ENCODE measurements at regions not wholly inside any gene's neighbourhood (a gene's known extent, or its start where the extent isn't known, plus 50 kb on each side); places are given as distances from the start of the nearest gene placed in this dataset.

DNA sequence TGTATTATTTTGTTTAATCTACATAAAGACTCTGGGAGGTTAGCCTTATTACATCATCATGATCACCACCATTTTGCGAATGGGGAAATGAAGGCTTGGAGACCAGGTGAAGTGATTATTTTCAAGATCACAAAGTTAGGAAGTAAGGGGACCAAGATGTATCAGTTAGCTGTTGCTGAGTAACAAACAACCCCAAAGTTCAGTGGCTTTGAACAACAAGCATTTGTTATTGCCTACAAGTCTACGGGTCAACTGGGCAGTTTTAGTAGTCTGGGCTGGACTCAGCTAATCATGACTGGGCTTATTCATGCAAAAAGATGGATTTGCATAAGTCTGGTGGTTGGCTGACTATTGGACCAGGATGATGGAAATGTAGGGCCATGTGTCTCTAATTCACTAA lies 389.2 kb downstream of the MIAT start:
- TF ChIP-seq POLR2A (IDR thresholded peaks at IDR 0.05): no peak
- TF ChIP-seq, protein P1, sequence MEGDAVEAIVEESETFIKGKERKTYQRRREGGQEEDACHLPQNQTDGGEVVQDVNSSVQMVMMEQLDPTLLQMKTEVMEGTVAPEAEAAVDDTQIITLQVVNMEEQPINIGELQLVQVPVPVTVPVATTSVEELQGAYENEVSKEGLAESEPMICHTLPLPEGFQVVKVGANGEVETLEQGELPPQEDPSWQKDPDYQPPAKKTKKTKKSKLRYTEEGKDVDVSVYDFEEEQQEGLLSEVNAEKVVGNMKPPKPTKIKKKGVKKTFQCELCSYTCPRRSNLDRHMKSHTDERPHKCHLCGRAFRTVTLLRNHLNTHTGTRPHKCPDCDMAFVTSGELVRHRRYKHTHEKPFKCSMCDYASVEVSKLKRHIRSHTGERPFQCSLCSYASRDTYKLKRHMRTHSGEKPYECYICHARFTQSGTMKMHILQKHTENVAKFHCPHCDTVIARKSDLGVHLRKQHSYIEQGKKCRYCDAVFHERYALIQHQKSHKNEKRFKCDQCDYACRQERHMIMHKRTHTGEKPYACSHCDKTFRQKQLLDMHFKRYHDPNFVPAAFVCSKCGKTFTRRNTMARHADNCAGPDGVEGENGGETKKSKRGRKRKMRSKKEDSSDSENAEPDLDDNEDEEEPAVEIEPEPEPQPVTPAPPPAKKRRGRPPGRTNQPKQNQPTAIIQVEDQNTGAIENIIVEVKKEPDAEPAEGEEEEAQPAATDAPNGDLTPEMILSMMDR (IDR thresholded peaks at IDR 0.05): no peak
- TF ChIP-seq EP300 (IDR thresholded peaks at IDR 0.05): no peak
- H3K4me3 ChIP-seq: no peak overlapping the region
- no peak overlapping the region for H3K27ac ChIP-seq
- peaks cover 3% of the 10 kb centered on the region for H3K4me1 ChIP-seq (ENCODE audit: insufficient read depth)
- DNase-seq: no peak
- no peaks in the 10 kb centered on the region for H3K27me3 ChIP-seq
- no peaks in the 10 kb centered on the region for H3K9me3 ChIP-seq
- H3K36me3 ChIP-seq: no peaks in the 10 kb centered on the region
- intact Hi-C loops (cut with DNase I): no loop called here
- WGBS, 3 donors: 95 to 100% (median 97%) methylated on average over 2 of the region's 2 CpGs

DNA sequence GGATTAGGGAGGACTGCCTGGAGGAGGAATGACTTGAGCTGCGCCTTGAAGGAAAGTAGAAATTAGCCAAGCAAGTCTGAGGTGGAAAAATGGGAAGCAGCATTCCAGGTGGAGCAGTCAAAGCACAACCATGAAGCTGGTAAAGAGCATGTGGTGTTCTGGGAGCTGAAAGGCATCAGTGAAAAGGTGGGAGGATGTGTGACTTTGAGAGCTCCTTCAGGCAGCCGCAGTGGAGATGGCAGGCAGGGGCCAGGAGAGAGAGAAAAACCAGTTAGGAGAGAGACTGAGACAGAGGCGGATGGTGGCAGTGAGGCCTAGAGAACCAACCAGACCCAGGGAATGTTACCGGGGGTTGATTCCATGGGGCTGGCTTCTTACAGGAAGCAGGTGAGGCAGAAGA lies 393.4 kb downstream of the MIAT start:
- no peaks in the 10 kb centered on the region for H3K27me3 ChIP-seq
- intact Hi-C loops (cut with DNase I): no loop called here
- H3K9me3 ChIP-seq: no peaks in the 10 kb centered on the region
- WGBS, 3 donors: 72 to 94% (median 83%) methylated on average over 4 of the region's 4 CpGs
- DNase-seq: no peak
- H3K4me1 ChIP-seq (ENCODE audit: insufficient read depth): no peaks in the 10 kb centered on the region
- TF ChIP-seq, protein P1 (IDR thresholded peaks at IDR 0.05): no peak
- TF ChIP-seq POLR2A (IDR thresholded peaks at IDR 0.05) (no peak), EP300 (IDR thresholded peaks at IDR 0.05) (no peak)
- no peaks in the 10 kb centered on the region for H3K36me3 ChIP-seq
- H3K27ac ChIP-seq: no peak overlapping the region
- no peak overlapping the region for H3K4me3 ChIP-seq

GRCh38 chr22:27051407-27051806 lies 394.0 kb downstream of the MIAT start:
- DNase-seq: no peak
- no peaks in the 10 kb centered on the region for H3K9me3 ChIP-seq
- WGBS, 3 donors: 31 to 93% (median 40%) methylated on average over 3 of the region's 3 CpGs
- intact Hi-C loops (cut with DNase I): no loop called here
- TF ChIP-seq POLR2A (IDR thresholded peaks at IDR 0.05) (no peak), EP300 (IDR thresholded peaks at IDR 0.05) (no peak)
- TF ChIP-seq, protein P1 (IDR thresholded peaks at IDR 0.05): no peak
- H3K4me1 ChIP-seq (ENCODE audit: insufficient read depth): no peaks in the 10 kb centered on the region
- H3K36me3 ChIP-seq: no peaks in the 10 kb centered on the region
- no peaks in the 10 kb centered on the region for H3K27me3 ChIP-seq
- no peak overlapping the region for H3K27ac ChIP-seq
- no peak overlapping the region for H3K4me3 ChIP-seq

GRCh38 chr22:27057717-27058116 lies 400.3 kb downstream of the MIAT start:
- H3K36me3 ChIP-seq: no peaks in the 10 kb centered on the region
- H3K27me3 ChIP-seq: no peaks in the 10 kb centered on the region
- H3K4me3 ChIP-seq: no peak overlapping the region
- no peaks in the 10 kb centered on the region for H3K9me3 ChIP-seq
- H3K27ac ChIP-seq: no peak overlapping the region
- DNase-seq: no peak
- intact Hi-C loops (cut with DNase I): no loop called here
- TF ChIP-seq, protein P1 (IDR thresholded peaks at IDR 0.05): no peak
- no peak for TF ChIP-seq EP300 (IDR thresholded peaks at IDR 0.05)
- no peak for TF ChIP-seq POLR2A (IDR thresholded peaks at IDR 0.05)
- no peaks in the 10 kb centered on the region for H3K4me1 ChIP-seq (ENCODE audit: insufficient read depth)

- Histone ChIP-seq H3K9me3 (no peaks in the 10 kb centered on the region), H3K4me1 (ENCODE audit: insufficient read depth) (no peaks in the 10 kb centered on the region), H3K27ac (no peak overlapping the region), H3K4me3 (no peak overlapping the region), H3K27me3 (no peaks in the 10 kb centered on the region), H3K36me3 (no peaks in the 10 kb centered on the region)
- DNase-seq: no peak
- TF ChIP-seq POLR2A (IDR thresholded peaks at IDR 0.05): no peak
- TF ChIP-seq, protein P1 (IDR thresholded peaks at IDR 0.05): no peak
- no peak for TF ChIP-seq EP300 (IDR thresholded peaks at IDR 0.05)
- intact Hi-C loops (cut with DNase I): no loop called here
- WGBS, 3 donors: 66 to 76% (median 70%) methylated on average over 15 of the region's 15 CpGs
These were observed 402.8 kb downstream of the MIAT start for GRCh38 chr22:27060190-27060589.
